Small intestine (tissue), 7 donors: ENCODE measurements at regions not wholly inside any gene's neighbourhood (a gene's known extent, or its start where the extent isn't known, plus 50 kb on each side); places are given as distances from the start of the nearest gene placed in this dataset.

Experiments used
- DNase-seq, 2 donors: peaks; one replicate each; pipeline versions ENCODE4 v3.0.0 to v3.0.0-alpha.2; 2013
- FAIRE-seq: peaks from 2 replicates; lab custom pipeline; 2012; peaks lifted over from hg19 to GRCh38; lab: Jason Lieb, UNC
- H3K27ac ChIP-seq, 3 donors: one replicate each; pipeline ENCODE4 v1.5.1; 2013; ENCODE audit warnings: low read length in 2 of 3, mild to moderate bottlenecking in 2 of 3, control low read depth in 1 of 3, inconsistent platforms in 1 of 3, low read depth in 1 of 3, moderate library complexity in 1 of 3
- H3K27me3 ChIP-seq, 3 donors: one replicate each; pipeline ENCODE4 v1.6.1; 2013; ENCODE audit warnings: low read length in 3 of 3, inconsistent platforms in 1 of 3; ENCODE audit not compliant: control insufficient read depth in 3 of 3, insufficient read depth in 3 of 3
- H3K36me3 ChIP-seq, 3 donors: one replicate each; pipeline ENCODE4 v1.6.1; 2013; ENCODE audit warnings: low read length in 3 of 3, inconsistent platforms in 1 of 3, low read depth in 1 of 3, mild to moderate bottlenecking in 1 of 3, moderate library complexity in 1 of 3; ENCODE audit not compliant: control insufficient read depth in 3 of 3, insufficient read depth in 2 of 3
- H3K4me1 ChIP-seq, 3 donors: one replicate each; pipeline ENCODE4 v1.6.1; 2013; ENCODE audit warnings: low read length in 2 of 3, inconsistent platforms in 1 of 3, low read depth in 1 of 3, mild to moderate bottlenecking in 1 of 3, moderate library complexity in 1 of 3; ENCODE audit not compliant: control insufficient read depth in 3 of 3, insufficient read depth in 2 of 3
- H3K4me3 ChIP-seq, 3 donors: one replicate each; pipeline ENCODE4 v1.5.1; 2013; ENCODE audit warnings: low read length in 3 of 3, control low read depth in 1 of 3, inconsistent platforms in 1 of 3, low read depth in 1 of 3, mild to moderate bottlenecking in 1 of 3, moderate library complexity in 1 of 3
- H3K9me3 ChIP-seq, 2 donors: one replicate each; pipeline ENCODE4 v1.6.1; 2013; ENCODE audit warnings: low read depth in 1 of 2, low read length in 1 of 2; ENCODE audit not compliant: control insufficient read depth in 2 of 2, insufficient read depth in 1 of 2
- WGBS, 3 donors: extraction: QIAGEN DNeasy Blood & Tissue Kit; methylation state at CpG; one replicate each; pipeline ENCODE4 v1.1.7; 2013; 5-methylcytosine and 5-hydroxymethylcytosine counted together
- donor health status: healthy with polysubstance abuse.
- donor health status: control.
- donor health status: control.
- donor health status: Bipolar disorder and iron deficiency.
- donor health status: healthy.

DNA sequence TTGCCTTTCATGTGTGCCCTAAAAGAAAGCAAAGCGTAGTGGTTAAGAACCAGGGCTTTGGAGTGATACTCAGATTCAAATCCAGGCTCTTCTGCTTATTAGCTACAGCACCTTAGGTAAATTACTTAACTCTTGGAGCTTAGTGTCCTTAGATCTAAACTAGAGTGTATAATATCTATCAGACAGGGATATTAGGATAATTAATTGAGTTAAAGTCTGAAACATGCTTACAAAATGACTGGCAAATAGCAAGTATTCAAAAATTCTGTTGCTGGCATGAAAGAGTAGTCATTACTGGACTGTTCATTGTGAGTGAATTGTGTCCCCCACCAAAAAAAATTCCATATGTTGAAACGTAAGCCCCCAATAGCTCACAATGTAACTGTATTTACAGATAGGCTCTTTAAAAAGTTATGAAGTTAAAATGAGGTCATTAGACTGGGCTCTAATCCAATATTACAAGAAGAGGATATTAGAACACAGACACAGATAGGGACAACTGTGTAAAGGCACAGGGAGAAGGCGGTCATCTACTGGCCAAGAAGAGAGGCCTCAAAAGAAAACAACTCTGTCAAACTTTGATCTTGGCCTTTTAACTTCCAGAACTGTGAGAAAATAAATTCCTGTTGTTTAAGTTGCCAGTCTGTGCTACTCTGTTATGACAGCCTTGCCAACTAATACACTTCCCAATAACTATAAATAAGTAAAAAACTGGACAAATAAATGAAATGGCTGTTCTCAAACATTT is 60.4 kb upstream of the LRRC3B start:
- no peak for DNase-seq
- H3K4me1 ChIP-seq = no peaks in the 10 kb centered on the region
- no peak for FAIRE-seq
- no peaks in the 10 kb centered on the region for H3K27me3 ChIP-seq
- no peaks in the 10 kb centered on the region for H3K36me3 ChIP-seq
- no peak overlapping the region for H3K27ac ChIP-seq
- no peaks in the 10 kb centered on the region for H3K9me3 ChIP-seq
- no peak overlapping the region for H3K4me3 ChIP-seq
- WGBS, 3 donors = 67 to 71% (median 68%) methylated on average over 3 of the region's 3 CpGs
